ENCODE measurements at regions not wholly inside any gene's neighbourhood (a gene's known extent, or its start where the extent isn't known, plus 50 kb on each side); places are given as distances from the start of the nearest gene placed in this dataset.

- TF ChIP-seq POLR2A (IDR thresholded peaks at IDR 0.05), result no peak
- no peak for TF ChIP-seq CTCF (IDR thresholded peaks at IDR 0.05)
- TF ChIP-seq POLR2AphosphoS5 (IDR thresholded peaks at IDR 0.05; ENCODE audit: insufficient read depth in 1 of 2, low read depth in 1 of 2), result no peak
These were observed 66.8 kb upstream of the BACH1 start for GRCh38 chr21:29231756-29232529.

Measured in vagina (tissue), 2 donors.